Breast epithelium (tissue), 4 donors: ENCODE measurements at regions not wholly inside any gene's neighbourhood (a gene's known extent, or its start where the extent isn't known, plus 50 kb on each side); places are given as distances from the start of the nearest gene placed in this dataset.

Source experiments
- DNase-seq, 2 donors: peaks; one replicate each; pipeline ENCODE4 v3.0.0-alpha.2; 2019; ENCODE audit warnings: low spot score in 2 of 2
- H3K27ac ChIP-seq, 2 donors: fragments of 200-600 bp; sonication (generic) in 1 of 2; one replicate each; pipeline ENCODE4 v1.5.1; 2016 to 2019; ENCODE audit warnings: mild to moderate bottlenecking in 1 of 2
- H3K27me3 ChIP-seq, 2 donors: fragments of 200-600 bp; sonication (generic) in 1 of 2; one replicate each; pipeline versions ENCODE4 v1.5.1 to v1.6.0; 2017 to 2019; ENCODE audit warnings: control low read depth in 1 of 2, mild to moderate bottlenecking in 1 of 2
- H3K36me3 ChIP-seq: fragments of 200-600 bp; one replicate; pipeline ENCODE4 v1.5.1; 2019
- H3K4me1 ChIP-seq, 2 donors: fragments of 200-600 bp; sonication (generic); one replicate each; pipeline ENCODE4 v1.5.1; 2016 to 2019; ENCODE audit warnings: control low read depth in 1 of 2
- H3K4me3 ChIP-seq, 3 donors: fragments of 200-600 bp; sonication (generic); 1 replicate in 2 of 3; 2 replicates in 1 of 3; pipeline ENCODE4 v1.5.1; 2016 to 2019; ENCODE audit warnings: mild to moderate bottlenecking in 3 of 3, moderate library complexity in 2 of 3
- H3K9me3 ChIP-seq, 2 donors: fragments of 200-600 bp; sonication (generic) in 1 of 2; one replicate each; pipeline ENCODE4 v1.5.1; 2016 to 2019; ENCODE audit warnings: control low read depth in 1 of 2
- POLR2A ChIP-seq: fragments of 450-650 bp; IDR thresholded peaks from one replicate; pipeline ENCODE4 v1.6.1; 2016; ENCODE audit warnings: antibody characterized with exemption, mild to moderate bottlenecking, moderate library complexity
- POLR2AphosphoS5 ChIP-seq, 3 donors: sonication (generic); formaldehyde crosslinking; IDR thresholded peaks; one replicate each; pipeline ENCODE4 v1.6.1; 2017; ENCODE audit warnings: antibody characterized with exemption in 3 of 3
- intact Hi-C: fragments of 100-400 bp; cut with DNase I; formaldehyde crosslinking; loops from one replicate; pipeline ENCODE4 v1.15.1; 2023; ENCODE audit warnings: low total_unique reads
- TF ChIP-seq, protein P1 (sequence below), 3 donors: fragments of 450-650 bp; IDR thresholded peaks; one replicate each; pipeline ENCODE4 v1.5.1; 2016 to 2017; ENCODE audit warnings: antibody characterized with exemption in 3 of 3, mild to moderate bottlenecking in 3 of 3, moderate library complexity in 3 of 3

DNA sequence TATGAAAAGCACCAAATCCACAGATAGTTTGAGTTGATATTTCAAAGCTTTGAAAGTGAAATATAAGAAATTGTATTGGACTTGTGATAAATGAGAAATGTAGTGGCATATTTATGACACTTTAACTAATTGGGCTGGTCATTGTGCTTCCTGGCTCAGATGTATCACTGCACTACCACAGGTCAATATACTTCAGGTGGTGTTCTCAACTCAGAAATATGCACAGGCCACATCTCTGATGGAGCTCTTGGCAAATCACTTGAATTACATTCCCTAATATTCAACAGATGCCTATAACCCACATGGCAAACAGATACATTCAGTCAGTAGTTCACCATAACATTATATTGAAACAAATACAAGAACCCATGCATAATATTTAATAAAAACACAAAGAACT is 209.6 kb downstream of the LYPLAL1 start:
- no peaks in the 10 kb centered on the region for H3K4me1 ChIP-seq
- DNase-seq: no peak
- TF ChIP-seq POLR2A (no peak), POLR2AphosphoS5 (IDR thresholded peaks at IDR 0.05) (no peak)
- TF ChIP-seq, protein P1, sequence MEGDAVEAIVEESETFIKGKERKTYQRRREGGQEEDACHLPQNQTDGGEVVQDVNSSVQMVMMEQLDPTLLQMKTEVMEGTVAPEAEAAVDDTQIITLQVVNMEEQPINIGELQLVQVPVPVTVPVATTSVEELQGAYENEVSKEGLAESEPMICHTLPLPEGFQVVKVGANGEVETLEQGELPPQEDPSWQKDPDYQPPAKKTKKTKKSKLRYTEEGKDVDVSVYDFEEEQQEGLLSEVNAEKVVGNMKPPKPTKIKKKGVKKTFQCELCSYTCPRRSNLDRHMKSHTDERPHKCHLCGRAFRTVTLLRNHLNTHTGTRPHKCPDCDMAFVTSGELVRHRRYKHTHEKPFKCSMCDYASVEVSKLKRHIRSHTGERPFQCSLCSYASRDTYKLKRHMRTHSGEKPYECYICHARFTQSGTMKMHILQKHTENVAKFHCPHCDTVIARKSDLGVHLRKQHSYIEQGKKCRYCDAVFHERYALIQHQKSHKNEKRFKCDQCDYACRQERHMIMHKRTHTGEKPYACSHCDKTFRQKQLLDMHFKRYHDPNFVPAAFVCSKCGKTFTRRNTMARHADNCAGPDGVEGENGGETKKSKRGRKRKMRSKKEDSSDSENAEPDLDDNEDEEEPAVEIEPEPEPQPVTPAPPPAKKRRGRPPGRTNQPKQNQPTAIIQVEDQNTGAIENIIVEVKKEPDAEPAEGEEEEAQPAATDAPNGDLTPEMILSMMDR (IDR thresholded peaks at IDR 0.05): no peak
- no peaks in the 10 kb centered on the region for H3K36me3 ChIP-seq
- no peak overlapping the region for H3K27ac ChIP-seq
- intact Hi-C loops: no loop called here
- H3K27me3 ChIP-seq: no peaks in the 10 kb centered on the region
- H3K9me3 ChIP-seq: no peaks in the 10 kb centered on the region
- H3K4me3 ChIP-seq: no peak overlapping the region

DNA sequence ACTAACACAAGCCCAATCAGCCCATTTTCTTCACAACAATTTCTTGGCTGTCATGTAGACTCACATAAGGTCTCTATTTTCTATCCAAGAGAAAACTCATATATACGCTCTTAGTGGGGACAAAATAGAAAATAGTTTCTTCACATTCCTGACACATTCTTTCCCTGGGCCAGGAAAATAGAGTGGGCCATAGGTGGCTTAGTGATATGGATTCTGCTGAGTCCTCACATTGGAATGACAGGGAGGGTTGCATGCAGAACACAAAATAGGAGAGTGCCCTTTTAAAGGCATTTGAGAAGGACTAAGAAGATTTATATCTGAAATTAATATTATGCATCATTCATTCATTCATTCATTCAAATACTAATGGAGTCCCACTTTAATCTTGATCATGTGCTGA is 207.7 kb downstream of the LYPLAL1 start:
- Histone ChIP-seq H3K27ac (no peak overlapping the region), H3K9me3 (no peaks in the 10 kb centered on the region), H3K27me3 (no peaks in the 10 kb centered on the region), H3K36me3 (no peaks in the 10 kb centered on the region), H3K4me1 (no peaks in the 10 kb centered on the region), H3K4me3 (no peak overlapping the region)
- intact Hi-C loops: no loop called here
- TF ChIP-seq POLR2A (no peak), POLR2AphosphoS5 (IDR thresholded peaks at IDR 0.05) (no peak)
- TF ChIP-seq, protein P1 (IDR thresholded peaks at IDR 0.05): no peak
- DNase-seq: no peak

DNA sequence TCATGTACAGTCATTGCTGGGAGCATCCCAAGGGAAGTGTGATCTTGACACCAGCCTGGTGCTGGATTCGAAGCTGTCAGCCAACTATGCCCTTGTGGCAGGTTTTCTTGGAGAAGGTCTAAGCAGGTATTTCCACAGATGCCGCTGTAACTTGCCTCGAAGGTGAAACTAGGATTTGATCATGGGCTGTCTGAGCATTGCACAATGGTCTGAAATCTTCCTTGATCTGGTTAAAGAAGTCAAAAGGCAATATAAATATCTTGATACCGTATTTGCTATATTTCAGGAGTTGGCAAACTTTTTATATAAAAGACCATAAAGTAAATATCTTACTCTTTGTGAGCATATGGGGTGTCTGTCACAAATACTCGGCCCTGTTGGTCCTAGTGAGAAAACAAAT is 206.8 kb downstream of the LYPLAL1 start:
- Histone ChIP-seq H3K27ac (no peak overlapping the region), H3K4me1 (no peaks in the 10 kb centered on the region), H3K9me3 (no peaks in the 10 kb centered on the region), H3K36me3 (no peaks in the 10 kb centered on the region), H3K27me3 (no peaks in the 10 kb centered on the region), H3K4me3 (no peak overlapping the region)
- DNase-seq: no peak
- TF ChIP-seq POLR2A (no peak), POLR2AphosphoS5 (IDR thresholded peaks at IDR 0.05) (no peak)
- TF ChIP-seq, protein P1 (IDR thresholded peaks at IDR 0.05): no peak
- intact Hi-C loops: no loop called here

DNA sequence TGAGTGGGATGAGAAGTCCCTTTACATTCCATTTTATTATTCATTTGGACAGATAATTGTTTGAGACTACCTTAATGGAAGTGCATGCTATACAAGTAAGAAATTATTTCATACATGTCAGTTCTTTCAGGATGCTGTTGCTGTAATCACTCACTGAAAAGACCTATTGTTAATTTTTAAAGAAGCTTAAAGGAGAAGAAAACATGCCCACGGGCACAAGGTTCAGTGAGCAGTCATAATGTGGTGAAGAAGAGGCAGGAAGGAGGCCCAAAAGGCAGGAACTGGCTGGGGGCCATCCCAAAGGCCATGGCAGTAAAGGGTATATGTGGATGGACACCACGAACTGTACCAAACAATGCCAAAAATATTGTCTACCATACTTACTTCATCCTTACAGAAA is 206.0 kb downstream of the LYPLAL1 start:
- no peak for DNase-seq
- Histone ChIP-seq H3K27me3 (no peaks in the 10 kb centered on the region), H3K4me3 (no peak overlapping the region), H3K27ac (no peak overlapping the region), H3K36me3 (no peaks in the 10 kb centered on the region), H3K9me3 (no peaks in the 10 kb centered on the region), H3K4me1 (no peaks in the 10 kb centered on the region)
- TF ChIP-seq, protein P1 (IDR thresholded peaks at IDR 0.05): no peak
- no peak for TF ChIP-seq POLR2A
- TF ChIP-seq POLR2AphosphoS5 (IDR thresholded peaks at IDR 0.05): no peak
- intact Hi-C loops: no loop called here

GRCh38 chr1:219374636-219375035 is 201.0 kb downstream of the LYPLAL1 start:
- Histone ChIP-seq H3K27ac (no peak overlapping the region), H3K9me3 (no peaks in the 10 kb centered on the region), H3K36me3 (no peaks in the 10 kb centered on the region), H3K4me1 (no peaks in the 10 kb centered on the region), H3K27me3 (no peaks in the 10 kb centered on the region), H3K4me3 (no peak overlapping the region)
- no peak for TF ChIP-seq POLR2AphosphoS5 (IDR thresholded peaks at IDR 0.05)
- no peak for TF ChIP-seq POLR2A
- TF ChIP-seq, protein P1 (IDR thresholded peaks at IDR 0.05): no peak
- no peak for DNase-seq
- intact Hi-C loops: no loop called here
